Kidney capillary endothelial cell (primary cell): ENCODE measurements at regions not wholly inside any gene's neighbourhood (a gene's known extent, or its start where the extent isn't known, plus 50 kb on each side); places are given as distances from the start of the nearest gene placed in this dataset.

Experiments used
- DNase-seq: peaks from one replicate; pipeline ENCODE4 v3.0.0-alpha.2; 2018; ENCODE audit warnings: low spot score

DNA sequence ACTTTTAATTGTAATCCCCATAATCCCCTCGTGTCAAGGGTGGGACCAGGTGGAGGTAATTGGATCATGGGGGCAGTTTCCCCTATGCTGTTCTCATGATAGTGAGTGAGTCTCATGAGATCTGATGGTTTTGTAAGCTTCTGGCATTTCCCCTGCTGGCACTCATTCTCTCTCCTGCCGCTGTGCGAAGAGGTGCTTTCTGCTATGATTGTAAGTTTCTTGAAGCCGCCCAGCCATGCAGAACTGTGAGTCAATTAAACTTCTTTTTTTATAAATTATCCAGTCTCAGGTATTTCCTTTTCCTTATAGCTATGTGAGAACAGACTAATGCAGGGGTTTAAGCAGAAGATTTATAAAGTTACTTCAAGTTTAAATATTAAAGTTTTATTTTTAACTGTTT, 655.2 kb downstream of the EPHA4 start:
- DNase-seq: no peak

DNA sequence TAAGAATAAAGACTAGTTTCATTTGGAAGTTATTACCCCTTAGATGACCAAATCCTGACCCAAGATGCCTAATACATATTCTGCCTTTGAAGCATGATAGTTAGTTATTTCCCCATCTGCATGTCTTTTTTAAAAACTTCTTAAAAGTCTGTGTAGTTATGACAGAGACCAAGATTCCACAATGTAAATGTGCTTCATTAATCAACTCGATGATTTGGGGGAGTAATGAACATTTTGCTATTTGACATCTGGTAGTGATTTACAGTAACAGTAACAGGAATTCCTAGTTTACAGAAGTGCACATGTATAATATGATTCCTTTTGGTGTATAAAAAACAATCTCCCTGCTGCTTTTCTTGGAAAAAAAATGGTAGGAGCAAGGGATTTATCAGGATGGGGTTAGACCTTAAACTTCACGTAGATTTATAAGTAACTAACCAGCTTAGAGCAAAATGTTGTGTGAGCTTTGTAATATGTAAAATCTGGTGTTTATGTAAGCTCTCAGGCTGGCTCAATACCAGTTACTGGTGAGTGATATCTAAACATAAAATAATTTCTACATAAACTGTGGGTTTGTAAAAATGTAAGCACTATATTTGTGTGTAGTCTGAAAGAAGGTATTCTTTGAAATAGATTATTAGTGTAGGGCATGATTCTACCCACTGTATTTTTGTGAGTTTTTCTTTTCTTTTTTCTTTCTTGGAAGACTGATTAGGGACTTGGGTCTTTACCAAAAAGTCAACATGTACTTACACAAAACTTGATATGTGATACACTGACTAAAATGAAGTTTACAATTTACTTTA, 641.6 kb downstream of the EPHA4 start:
- DNase-seq: no peak

DNA sequence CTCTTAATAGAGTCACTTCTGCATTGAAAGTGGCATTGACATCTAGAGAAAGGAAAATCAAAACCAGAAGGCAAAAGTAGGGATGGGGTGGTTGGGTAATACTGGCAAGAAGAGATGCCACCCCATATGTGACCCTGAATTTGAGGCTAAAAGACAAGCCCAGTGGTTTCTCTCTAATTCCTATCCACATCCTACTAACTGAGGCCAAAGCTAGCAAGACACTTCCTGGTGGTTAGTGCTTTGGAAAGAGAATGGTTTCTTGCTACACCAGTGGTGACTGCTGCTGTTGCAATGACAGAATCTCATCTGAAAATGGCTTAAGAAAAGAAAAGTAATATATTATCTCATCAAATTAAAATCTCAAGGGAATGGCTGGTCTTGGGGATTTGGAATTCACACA, 640.6 kb downstream of the EPHA4 start:
- no peak for DNase-seq

DNA sequence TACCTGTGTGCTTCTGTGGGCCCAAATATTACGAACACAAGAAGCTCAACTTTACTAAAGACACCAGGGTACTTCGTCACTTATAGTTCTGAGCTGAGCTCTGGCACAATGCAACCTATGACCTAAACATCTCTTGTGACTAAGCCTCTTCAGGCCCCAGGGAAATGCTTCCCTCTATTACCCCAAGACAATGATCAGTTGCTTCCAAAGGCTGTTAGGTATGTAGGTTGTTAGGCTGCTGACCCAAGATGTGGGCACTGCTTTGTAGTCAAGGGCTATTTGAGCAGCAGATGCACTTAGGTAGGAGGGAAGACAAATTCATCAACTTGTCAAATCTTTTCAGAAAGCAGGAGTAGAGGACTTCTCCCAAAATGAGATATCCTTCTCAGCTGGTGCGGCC, 640.1 kb downstream of the EPHA4 start:
- DNase-seq: no peak

DNA sequence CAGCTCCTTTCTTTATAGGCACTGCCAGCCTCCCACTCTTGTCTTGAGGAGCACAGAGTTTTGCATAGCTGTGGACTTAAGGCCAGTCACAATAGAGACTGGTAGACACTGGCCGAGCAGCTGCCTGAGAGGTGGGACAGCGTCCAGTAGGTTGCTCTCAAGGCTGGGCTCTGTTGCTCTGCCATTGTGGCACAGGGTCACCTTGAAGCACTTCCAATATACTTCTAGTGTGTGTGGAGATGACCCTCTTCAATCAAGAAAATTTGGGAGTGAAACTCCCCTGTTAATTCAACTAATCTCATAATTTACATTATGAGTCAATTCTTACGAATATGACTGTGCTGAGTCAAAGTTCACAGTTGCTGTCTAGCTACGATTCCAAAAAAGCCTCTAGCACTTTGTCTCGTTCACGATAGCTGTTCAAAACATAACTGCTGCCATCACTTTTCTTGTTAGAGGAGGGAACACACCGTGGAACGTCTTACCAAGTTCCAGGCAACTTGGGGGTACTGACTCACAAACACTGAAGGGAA, 636.2 kb downstream of the EPHA4 start:
- no peak for DNase-seq

DNA sequence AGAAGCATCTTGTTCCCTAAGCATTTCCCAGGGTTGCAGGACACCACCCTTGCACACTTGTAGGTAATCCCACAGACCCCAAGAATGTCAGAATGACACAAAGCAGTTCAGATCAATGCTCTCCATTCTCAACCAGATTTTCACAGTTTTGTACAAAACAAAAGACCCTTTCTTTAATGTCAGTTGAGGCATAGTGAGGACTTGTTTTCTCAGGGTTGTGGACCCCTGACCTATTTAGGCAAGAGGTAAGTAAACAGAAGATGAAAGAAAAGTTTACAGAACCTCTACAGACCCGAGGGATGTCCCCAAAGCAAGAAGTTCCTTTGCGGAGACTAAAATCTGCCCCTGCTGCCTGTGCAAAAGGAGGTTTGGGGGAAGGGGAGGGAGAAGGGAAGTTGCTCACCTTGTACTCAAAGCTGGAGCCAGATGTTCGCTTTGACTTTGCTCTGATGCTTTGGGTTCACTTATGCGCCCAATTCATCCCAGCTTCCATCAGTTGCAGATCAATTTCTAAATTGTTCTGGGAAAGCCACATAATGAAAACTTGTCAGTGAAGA, 635.4 kb downstream of the EPHA4 start:
- DNase-seq: no peak

DNA sequence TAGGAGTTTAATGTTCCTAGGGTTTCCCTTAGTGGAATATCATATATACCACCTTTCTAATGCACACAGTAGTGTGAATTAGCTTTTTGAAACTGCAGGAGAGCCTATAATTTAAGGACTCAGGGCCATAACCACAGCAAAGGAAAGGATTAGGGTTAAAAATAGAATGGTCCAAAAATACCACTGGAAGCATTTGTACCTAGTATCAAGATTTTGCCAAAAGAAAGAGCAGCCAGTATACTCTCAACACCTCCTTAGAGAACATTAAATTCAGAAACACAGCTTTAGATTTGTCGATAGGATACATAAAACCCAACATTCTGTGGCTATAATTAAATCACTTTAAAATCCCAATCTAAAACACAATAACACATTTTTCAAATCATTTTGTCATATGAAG, 634.9 kb downstream of the EPHA4 start:
- no peak for DNase-seq

DNA sequence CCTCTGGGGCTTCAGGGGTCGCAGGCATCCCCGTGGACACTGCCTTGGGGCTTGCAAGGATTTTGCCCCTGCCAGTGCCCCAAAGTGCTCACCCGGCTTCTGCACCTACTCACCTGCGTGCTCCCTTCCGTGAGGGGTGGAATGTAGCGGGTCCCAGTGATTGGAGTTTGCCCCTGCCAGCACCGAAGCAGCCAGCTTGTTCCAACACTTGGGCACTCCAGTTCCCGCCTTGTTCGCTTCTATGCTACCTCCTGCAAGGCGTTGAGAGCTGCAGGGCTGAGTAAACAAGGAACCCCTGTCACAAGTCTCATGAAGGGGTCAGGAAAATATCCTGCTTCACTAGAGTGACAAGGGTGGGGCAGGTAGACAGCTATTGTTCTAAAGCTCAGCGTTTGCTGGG, 631.5 kb downstream of the EPHA4 start:
- no peak for DNase-seq

DNA sequence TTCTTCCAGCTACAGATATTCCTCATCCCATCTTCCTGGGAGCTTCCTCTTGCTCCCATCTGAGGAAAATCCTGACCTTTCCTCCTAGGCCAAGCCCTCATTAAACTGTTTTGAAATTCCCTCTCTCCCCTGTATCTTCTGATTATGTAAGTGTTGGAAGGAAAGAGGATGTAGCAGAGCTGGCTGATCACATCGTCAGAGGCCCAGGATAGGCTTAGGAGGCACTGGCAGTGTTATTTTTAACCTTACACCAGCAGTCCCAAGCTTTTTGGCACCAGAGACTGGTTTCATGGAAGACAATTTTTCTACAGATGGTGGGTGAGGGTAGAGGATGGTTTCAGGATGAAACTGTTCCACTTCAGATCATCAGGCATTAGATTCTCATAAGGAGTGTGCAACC, 630.4 kb downstream of the EPHA4 start:
- no peak for DNase-seq

DNA sequence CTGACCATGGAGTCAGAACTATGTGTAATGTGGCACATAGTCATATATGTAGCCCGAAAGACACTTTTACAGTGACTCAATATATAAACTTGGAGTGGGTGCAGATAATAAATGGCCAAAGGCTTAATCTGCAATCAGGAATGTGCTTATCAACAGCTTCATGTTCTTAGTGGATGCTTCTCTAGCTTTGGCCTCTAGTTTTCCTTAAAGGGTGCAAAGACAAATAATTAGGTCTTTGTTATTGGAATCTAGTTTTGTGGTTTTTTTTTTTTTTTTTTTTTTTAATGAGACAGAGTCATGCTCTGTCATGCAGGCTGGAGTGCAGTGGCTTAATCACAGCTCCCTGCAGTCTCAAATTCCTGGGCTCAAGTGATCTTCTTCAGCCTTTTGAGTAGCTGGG, 625.6 kb downstream of the EPHA4 start:
- no peak for DNase-seq

DNA sequence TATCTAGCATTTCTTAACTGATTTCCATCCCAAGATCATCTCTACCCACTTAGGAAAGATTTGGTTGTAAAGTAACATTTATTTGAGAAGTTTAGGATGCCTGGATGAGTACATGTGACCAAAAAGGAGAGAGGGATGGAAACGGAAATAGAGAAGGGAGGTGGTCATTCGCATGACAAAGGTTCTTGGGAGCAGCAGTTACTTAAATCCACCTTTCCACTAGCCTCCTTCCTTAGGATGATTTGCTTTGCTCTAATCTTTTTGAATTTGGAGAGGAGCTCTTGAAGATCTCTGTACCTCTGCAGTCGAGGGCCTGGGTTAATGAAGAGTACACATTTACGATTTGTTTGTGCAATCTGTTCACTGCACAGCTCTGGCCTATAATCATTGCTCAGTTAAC, 623.5 kb downstream of the EPHA4 start:
- DNase-seq: no peak

DNA sequence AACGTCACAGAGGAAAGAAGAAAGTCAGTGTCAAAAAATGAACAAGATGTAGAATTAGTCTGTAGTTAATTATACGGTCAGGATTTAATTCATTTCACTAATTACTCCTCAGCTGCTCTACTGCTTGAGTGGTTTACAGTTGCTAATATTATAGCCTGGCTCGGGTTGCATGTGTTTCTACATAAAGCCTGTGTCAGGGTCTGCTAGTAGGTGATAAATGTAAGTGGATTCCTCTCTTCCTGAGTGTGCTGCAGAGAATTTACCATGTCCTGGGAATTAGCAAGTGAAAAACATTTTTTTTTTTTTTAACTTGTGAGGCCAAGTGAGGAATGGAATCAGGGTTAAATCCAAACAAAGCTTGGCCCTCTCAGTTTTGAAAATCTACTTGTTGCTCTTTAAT, 622.6 kb downstream of the EPHA4 start:
- no peak for DNase-seq

DNA sequence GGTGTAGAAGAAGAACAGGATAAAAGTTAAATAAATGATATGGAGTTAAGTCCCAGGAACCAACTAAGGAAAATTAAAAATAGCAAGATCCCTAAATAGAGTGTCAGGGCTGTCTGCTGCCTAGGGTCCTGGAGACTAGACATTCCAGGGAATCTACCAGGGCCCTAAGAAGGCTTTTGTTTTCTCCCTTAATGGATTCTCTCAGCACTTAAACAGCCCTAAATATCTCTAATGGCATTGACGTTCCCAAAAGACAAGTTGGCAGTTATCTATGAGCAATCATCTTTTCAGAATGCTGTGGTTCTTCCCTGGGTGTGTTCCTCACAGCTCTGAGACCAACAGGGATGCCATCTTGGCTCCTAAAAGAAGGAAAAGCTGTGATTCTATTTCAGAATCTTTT, 616.3 kb downstream of the EPHA4 start:
- DNase-seq: no peak

DNA sequence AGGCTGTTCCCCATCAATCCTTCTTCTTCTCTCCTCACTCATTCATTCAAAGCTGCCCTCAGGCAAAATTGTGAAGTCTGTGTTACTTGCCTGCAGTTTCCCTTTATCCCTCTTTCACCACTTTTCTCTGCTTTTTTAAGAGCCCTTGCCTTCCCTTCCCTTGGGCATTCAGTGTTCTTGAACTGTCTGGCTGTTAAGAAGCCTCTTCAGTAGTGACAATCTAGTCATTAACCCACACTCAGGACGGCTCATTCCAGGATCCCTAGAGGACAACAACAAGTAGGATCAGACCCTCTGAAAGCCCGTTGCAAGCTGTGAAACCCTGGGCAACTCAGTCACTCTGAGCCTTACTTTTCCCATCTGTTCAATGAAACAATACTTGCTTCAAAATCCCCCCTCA, 615.7 kb downstream of the EPHA4 start:
- no peak for DNase-seq

DNA sequence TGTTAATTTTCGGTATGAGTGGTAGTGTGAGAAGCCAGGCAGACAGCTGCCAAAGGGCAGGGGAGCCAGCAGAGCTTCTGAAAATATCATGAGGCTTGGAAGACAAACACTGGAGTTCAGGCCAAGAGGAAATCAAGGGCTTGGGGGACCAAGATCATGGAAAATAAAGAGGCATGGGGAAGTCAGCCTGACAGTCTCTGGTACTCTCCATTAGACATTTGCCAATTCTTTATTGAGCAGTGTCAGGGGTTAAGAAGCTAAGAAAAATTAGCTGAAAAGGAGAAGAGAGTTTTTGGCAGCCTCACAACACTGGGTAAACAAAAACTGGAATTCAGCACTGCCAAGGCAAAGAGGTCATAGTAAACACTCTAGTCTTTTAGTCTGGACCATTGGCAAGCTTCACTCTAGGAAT, 612.7 kb downstream of the EPHA4 start:
- no peak for DNase-seq

DNA sequence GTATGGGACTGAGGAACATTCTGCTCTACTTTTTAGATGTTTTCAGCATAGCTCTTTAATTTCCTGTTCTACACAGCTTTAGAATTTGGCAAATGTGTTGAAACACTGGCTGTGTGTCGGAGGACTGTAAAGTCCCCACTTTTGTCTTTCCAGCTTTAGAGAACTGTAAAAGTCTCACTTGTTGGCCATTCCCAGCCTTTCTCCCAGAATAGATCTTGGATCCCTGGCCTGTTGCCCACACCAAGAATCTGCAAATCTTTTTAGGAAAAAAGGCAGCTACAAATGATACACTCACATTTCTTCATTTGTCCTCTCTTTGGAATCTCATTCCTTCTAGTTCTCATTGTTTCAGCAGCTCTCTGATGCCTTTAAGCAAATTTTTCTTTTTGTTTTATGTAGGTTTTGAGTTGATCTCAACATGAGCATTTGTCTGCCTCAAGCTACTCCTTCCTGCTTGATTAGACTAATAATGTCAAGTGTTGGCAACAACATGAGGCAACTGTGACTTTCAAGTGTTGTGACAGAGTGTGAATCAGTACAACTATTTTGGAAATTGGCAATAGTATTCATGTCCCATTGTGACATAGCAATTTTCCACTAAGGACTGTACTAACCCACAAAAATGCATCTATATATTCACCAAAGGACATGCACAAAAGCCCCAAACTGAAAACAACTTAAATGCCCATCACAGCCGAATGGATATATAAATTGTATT, 610.8 kb downstream of the EPHA4 start:
- no peak for DNase-seq

DNA sequence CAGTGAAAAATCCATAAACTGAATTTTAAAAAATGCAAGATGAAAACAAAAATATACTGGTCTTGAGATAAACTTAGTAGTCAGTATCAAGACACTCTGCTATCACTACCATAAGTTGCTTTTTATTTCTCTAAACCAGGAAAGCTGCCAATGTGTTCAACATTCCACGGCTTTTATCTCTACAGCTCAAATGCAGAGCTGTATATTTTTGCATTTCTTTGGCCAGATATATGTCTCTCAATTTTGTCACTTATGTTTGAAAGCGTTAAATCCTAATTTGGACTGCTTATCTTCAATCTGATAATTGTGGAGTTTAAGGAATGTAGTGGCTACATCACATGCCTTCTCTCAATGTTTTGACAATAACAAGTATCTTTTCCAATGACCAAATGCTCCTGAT, 609.5 kb downstream of the EPHA4 start:
- DNase-seq: no peak

DNA sequence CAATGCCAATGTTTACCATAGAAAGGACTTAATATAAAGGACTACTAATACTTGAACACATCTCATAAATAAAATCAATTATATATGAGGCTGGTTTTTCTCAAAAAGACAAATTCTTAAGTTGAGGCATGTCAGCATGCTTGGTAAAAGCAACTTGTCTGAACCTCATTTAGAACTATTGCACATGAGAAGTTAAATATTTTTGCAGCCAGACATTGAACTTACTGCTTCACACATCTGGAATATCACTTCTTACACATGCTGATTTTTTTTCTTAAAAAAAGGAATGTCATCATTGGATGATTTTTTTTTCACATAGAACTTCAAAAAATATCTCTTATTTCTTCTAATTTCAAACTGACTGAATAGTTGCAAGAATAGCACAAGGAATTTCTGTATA, 609.0 kb downstream of the EPHA4 start:
- no peak for DNase-seq

DNA sequence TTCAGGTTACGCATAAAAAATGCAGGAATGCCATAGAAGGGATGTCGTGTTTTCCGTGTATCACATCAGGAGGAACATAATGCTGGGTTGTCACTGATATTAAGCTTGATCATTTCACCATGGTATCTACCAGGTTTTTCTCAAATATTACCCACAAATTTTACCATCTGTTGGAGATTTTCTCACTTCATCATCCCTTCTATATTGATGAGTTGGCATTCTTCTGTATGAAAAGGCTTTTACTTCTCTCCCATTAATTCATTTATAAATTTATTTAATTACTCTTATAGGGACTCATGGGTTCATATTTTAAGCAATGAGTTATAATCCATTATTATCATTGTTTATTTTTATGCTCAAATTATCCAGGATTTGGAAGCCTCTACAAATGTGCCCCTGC, 608.2 kb downstream of the EPHA4 start:
- no peak for DNase-seq

DNA sequence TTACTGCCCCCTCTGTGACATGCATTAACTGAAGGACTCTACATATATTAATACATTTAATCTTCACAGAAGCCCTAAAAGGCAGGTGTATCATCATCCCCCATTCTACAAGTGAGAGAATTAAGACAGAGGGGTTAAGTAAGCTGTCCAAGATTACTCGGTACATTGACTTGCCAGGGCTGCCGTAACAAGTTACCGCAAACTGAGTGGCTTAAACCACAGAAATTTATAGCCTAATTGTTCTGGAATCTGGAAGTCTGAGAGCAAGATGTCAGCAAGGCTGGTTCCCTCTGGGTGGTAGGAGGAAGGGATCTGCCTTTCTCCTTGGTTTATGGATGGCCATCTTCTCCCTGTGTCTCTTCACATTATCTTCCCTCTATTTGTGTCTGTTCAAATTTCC, 605.5 kb downstream of the EPHA4 start:
- DNase-seq: no peak

DNA sequence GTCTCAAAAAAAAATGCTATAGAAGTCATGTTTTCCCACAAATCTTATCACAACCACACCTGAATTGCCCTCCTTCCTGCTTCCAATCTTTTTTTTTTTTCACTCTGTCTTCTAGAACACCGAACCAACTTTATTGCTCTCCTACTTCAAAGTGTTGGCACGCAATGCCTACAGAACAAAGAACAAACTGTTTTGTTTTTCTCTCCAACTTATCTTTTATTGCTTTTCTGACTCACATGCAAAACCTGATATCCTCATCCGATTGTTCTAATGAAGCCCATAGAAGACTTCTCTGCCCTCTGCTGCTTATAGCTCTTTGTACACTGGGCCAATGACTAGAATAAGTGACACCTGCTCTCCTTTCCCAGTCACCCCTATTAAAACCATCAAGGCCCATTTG, 602.8 kb downstream of the EPHA4 start:
- no peak for DNase-seq

DNA sequence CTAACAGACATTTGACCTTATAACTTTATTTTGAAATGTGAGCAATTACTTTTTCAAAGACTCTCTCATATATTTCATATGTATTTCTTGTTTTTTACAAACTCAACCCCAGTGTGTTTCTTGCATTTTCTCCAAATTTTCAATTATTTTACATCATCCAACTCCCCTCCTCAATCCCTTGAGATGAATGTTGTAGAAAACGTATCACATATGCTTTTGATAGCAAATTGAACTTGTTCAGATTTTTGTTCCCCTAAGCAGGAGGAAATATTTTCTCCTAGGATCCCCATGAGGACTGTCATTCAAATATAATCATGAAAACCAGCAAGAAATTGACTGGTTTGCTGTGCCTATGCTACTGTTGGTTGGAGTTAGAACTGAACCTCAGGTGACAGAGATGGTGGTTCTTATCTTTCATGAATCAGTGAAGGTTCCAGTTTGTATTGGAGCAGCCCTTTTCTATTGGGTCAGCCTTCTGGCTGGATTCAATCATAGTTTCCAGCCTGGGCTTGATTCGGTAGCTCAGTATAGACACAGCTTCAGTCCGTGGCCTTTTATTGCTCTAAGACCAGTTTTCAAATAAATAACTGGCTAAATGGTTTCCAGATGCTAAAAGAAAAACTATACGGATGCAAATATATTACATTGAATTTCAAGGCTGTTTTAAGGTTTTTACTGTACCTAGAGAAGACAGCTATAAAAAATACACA, 591.0 kb downstream of the EPHA4 start:
- no peak for DNase-seq

DNA sequence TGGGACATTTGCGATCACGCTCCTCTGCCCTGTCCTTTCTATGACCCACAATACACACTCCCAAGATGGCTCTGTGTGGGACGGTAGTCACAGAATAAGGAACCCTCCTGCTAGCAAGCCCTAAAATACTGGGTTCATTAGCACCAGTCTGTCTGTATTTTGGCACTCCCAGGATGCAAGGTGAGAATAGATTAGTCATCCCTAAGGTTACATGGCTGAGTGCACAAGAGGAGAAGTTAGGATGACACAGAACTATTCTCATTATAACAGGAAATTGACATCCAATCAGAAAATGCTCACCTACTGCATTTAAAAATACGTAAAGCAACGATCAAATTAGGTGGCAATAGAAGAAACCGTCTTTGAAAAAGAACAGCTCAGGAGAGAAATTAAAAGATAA, 590.2 kb downstream of the EPHA4 start:
- no peak for DNase-seq
